ENCODE measurements at regions not wholly inside any gene's neighbourhood (a gene's known extent, or its start where the extent isn't known, plus 50 kb on each side); places are given as distances from the start of the nearest gene placed in this dataset.
A peak's percentile ranks its signal among the peaks of the same experiment; 100 is the strongest.
"Not testable (repeated sequence)": the region's sequence is repeated elsewhere in the genome, so short reads cannot be mapped to it uniquely, and the experiment has no call there.

- H3K36me3 ChIP-seq: no peaks in the 10 kb centered on the region
- no peak overlapping the region for H3K27ac ChIP-seq
- H3K4me3 ChIP-seq: no peak overlapping the region
- FAIRE-seq (no peak), DNase-seq (no peak), ATAC-seq (no peak)
- no peaks in the 10 kb centered on the region for H3K9me3 ChIP-seq
- WGBS, 2 donors: 46 to 54% methylated on average over 2 of the region's 2 CpGs
- no peaks in the 10 kb centered on the region for H3K4me1 ChIP-seq
- intact Hi-C loops (cut with DNase I): no loop called here
- TF ChIP-seq CTCF (IDR thresholded peaks at IDR 0.05): no peak
- H3K27me3 ChIP-seq: no peaks in the 10 kb centered on the region
These were observed 1296.0 kb upstream of the NXPH2 start for GRCh38 chr2:140076164-140076563.

- intact Hi-C loops (cut with DNase I); FAIRE-seq; H3K27me3 ChIP-seq; ATAC-seq; H3K4me1 ChIP-seq; H3K9me3 ChIP-seq; H3K36me3 ChIP-seq; H3K27ac ChIP-seq; H3K4me3 ChIP-seq: not testable (repeated sequence)
- 91 to 93% methylated on average over 21 to 30 of the region's 30 CpGs for WGBS, 2 donors
- peak in 3 of 6 donors; percentile 14 to 64 (median 50) for DNase-seq
These were observed 1293.6 kb upstream of the NXPH2 start for GRCh38 chr2:140073763-140074162.

GRCh38 chr2:140067661-140068060, 1287.5 kb upstream of the NXPH2 start:
- Histone ChIP-seq H3K27me3 (no peaks in the 10 kb centered on the region), H3K4me3 (no peak overlapping the region), H3K27ac (no peak overlapping the region), H3K4me1 (no peaks in the 10 kb centered on the region), H3K9me3 (no peaks in the 10 kb centered on the region), H3K36me3 (no peaks in the 10 kb centered on the region)
- intact Hi-C loops (cut with DNase I): no loop called here
- 36 to 41% methylated on average over 1 of the region's 1 CpG for WGBS, 2 donors
- TF ChIP-seq CTCF (IDR thresholded peaks at IDR 0.05): no peak
- DNase-seq (no peak), FAIRE-seq (no peak), ATAC-seq (no peak)

GRCh38 chr2:140064243-140064642, 1284.1 kb upstream of the NXPH2 start:
- Histone ChIP-seq H3K9me3 (no peaks in the 10 kb centered on the region), H3K4me3 (no peak overlapping the region), H3K27ac (no peak overlapping the region), H3K4me1 (no peaks in the 10 kb centered on the region), H3K36me3 (no peaks in the 10 kb centered on the region), H3K27me3 (no peaks in the 10 kb centered on the region)
- no peak for TF ChIP-seq CTCF (IDR thresholded peaks at IDR 0.05)
- intact Hi-C loops (cut with DNase I): no loop called here
- WGBS, 2 donors: 77 to 96% methylated on average over 1 of the region's 1 CpG
- FAIRE-seq: no peak
- DNase-seq: no peak
- ATAC-seq: no peak

GRCh38 chr2:140063356-140063755, 1283.2 kb upstream of the NXPH2 start:
- Histone ChIP-seq H3K27me3 (no peaks in the 10 kb centered on the region), H3K4me1 (no peaks in the 10 kb centered on the region), H3K27ac (no peak overlapping the region), H3K9me3 (no peaks in the 10 kb centered on the region), H3K4me3 (no peak overlapping the region), H3K36me3 (no peaks in the 10 kb centered on the region)
- intact Hi-C loops (cut with DNase I): no loop called here
- 60 to 62% methylated on average over 2 of the region's 2 CpGs for WGBS, 2 donors
- DNase-seq (no peak), ATAC-seq (no peak), FAIRE-seq (no peak)
- no peak for TF ChIP-seq CTCF (IDR thresholded peaks at IDR 0.05)

- ATAC-seq: no peak
- Histone ChIP-seq H3K4me1 (no peaks in the 10 kb centered on the region), H3K27me3 (no peaks in the 10 kb centered on the region), H3K9me3 (no peaks in the 10 kb centered on the region), H3K27ac (no peak overlapping the region), H3K36me3 (no peaks in the 10 kb centered on the region), H3K4me3 (no peak overlapping the region)
- no peak for DNase-seq
- TF ChIP-seq CTCF (IDR thresholded peaks at IDR 0.05): no peak
- FAIRE-seq: no peak
- WGBS, 2 donors: 66 to 83% methylated on average over 1 of the region's 1 CpG
- intact Hi-C loops (cut with DNase I): no loop called here
These were observed 1281.0 kb upstream of the NXPH2 start for GRCh38 chr2:140061240-140061639.

All from pancreas (tissue), 10 donors.